ENCODE measurements at regions not wholly inside any gene's neighbourhood (a gene's known extent, or its start where the extent isn't known, plus 50 kb on each side); places are given as distances from the start of the nearest gene placed in this dataset.

DNA sequence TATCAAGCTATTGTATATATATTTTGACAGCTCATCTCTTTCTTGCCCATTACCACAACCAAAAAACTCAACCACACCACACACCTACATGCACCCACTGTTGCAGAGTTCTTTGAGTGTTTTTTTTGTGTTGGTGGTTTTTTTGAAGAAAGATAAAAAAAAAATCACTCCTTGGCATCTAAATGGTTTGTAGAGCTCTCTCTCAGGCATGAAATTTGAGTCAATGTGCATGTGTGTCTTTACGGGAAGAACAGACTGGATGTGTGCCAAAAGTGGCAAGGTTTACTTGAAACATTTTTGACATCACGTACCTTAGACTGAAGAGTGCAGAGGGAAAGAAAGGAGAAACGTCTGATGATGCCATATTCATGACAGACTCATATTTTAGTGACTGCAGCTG is 154.2 kb downstream of the FHIP1A start:
- TF ChIP-seq, protein P1, sequence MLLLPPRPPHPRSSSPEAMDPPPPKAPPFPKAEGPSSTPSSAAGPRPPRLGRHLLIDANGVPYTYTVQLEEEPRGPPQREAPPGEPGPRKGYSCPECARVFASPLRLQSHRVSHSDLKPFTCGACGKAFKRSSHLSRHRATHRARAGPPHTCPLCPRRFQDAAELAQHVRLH (CRISPR knock-in tag; IDR thresholded peaks at IDR 0.05; ENCODE audit: borderline replicate concordance, low read depth) = no peak
- TF ChIP-seq, protein P2, sequence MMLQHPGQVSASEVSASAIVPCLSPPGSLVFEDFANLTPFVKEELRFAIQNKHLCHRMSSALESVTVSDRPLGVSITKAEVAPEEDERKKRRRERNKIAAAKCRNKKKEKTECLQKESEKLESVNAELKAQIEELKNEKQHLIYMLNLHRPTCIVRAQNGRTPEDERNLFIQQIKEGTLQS (CRISPR knock-in tag; IDR thresholded peaks at IDR 0.05) = no peak
- TF ChIP-seq, protein P3, sequence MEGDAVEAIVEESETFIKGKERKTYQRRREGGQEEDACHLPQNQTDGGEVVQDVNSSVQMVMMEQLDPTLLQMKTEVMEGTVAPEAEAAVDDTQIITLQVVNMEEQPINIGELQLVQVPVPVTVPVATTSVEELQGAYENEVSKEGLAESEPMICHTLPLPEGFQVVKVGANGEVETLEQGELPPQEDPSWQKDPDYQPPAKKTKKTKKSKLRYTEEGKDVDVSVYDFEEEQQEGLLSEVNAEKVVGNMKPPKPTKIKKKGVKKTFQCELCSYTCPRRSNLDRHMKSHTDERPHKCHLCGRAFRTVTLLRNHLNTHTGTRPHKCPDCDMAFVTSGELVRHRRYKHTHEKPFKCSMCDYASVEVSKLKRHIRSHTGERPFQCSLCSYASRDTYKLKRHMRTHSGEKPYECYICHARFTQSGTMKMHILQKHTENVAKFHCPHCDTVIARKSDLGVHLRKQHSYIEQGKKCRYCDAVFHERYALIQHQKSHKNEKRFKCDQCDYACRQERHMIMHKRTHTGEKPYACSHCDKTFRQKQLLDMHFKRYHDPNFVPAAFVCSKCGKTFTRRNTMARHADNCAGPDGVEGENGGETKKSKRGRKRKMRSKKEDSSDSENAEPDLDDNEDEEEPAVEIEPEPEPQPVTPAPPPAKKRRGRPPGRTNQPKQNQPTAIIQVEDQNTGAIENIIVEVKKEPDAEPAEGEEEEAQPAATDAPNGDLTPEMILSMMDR (CRISPR knock-in tag; IDR thresholded peaks at IDR 0.05) = no peak
- TF ChIP-seq, protein P4, sequence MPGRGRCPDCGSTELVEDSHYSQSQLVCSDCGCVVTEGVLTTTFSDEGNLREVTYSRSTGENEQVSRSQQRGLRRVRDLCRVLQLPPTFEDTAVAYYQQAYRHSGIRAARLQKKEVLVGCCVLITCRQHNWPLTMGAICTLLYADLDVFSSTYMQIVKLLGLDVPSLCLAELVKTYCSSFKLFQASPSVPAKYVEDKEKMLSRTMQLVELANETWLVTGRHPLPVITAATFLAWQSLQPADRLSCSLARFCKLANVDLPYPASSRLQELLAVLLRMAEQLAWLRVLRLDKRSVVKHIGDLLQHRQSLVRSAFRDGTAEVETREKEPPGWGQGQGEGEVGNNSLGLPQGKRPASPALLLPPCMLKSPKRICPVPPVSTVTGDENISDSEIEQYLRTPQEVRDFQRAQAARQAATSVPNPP (CRISPR knock-in tag; IDR thresholded peaks at IDR 0.05) = no peak
- no peak for TF ChIP-seq PCBP2 (optimal IDR thresholded peaks at IDR 0.05; ENCODE audit: low read depth, low read length, poor library complexity, severe bottlenecking)
- TF ChIP-seq TBP (CRISPR knock-in tag; IDR thresholded peaks at IDR 0.05) = no peak
- no peak for TF ChIP-seq TAF1 (CRISPR knock-in tag; IDR thresholded peaks at IDR 0.05)
